GM12875 (cell line): ENCODE measurements at regions not wholly inside any gene's neighbourhood (a gene's known extent, or its start where the extent isn't known, plus 50 kb on each side); places are given as distances from the start of the nearest gene placed in this dataset.

ENCODE experiments used
- H3K4me3 ChIP-seq: one replicate; pipeline ENCODE4 v1.5.1; 2011; ENCODE audit warnings: low read depth, low read length, control low read depth
- TF ChIP-seq, protein P1 (sequence below): IDR thresholded peaks from 2 replicates; pipeline ENCODE4 v1.5.1; 2011; ENCODE audit warnings: low read depth, mild to moderate bottlenecking, control low read depth, inconsistent platforms, low read length, moderate library complexity, borderline replicate concordance; ENCODE audit not compliant: insufficient read depth

DNA sequence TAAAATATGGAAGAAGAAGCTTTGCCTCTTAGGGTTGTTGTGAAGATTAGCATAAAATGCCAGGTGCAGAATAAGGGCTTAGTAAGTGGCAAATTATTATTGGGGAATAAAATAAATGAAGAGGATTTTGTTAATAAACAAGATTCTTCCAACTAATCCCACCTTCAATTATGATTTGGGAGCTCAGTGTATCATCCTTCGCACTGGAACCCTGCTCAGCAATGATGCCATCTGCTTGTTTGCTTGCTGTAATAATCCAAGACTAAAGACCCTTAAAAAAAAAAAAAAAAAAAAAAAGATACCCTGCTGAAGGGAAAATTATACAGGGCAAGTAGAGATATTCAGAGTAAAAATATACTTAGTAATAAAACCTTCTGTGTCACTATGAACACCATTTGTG is 62.0 kb upstream of the RREB1 start:
- TF ChIP-seq, protein P1, sequence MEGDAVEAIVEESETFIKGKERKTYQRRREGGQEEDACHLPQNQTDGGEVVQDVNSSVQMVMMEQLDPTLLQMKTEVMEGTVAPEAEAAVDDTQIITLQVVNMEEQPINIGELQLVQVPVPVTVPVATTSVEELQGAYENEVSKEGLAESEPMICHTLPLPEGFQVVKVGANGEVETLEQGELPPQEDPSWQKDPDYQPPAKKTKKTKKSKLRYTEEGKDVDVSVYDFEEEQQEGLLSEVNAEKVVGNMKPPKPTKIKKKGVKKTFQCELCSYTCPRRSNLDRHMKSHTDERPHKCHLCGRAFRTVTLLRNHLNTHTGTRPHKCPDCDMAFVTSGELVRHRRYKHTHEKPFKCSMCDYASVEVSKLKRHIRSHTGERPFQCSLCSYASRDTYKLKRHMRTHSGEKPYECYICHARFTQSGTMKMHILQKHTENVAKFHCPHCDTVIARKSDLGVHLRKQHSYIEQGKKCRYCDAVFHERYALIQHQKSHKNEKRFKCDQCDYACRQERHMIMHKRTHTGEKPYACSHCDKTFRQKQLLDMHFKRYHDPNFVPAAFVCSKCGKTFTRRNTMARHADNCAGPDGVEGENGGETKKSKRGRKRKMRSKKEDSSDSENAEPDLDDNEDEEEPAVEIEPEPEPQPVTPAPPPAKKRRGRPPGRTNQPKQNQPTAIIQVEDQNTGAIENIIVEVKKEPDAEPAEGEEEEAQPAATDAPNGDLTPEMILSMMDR, result no peak

DNA sequence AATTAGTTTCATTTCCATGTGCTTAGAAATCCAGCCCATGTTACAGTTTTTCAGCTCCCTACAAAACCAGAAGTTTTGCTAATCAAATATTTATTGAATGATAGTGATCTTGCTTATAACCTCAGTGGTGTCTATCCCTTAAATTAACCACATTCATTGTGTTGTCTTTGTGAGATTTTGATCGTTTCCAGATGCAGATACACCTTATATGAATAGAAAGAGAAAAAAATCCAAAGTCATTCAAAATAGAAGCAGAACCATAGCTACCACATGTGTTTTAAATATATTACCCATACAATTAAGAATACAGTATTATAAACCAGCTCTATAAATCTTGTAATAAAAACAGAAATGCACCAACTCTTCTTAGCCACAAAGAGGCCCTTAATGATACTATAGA is 60.6 kb upstream of the RREB1 start:
- H3K4me3 ChIP-seq, result no peak overlapping the region
- TF ChIP-seq, protein P1, result no peak

More for the DNA sequence above, 62.0 kb upstream of the RREB1 start:
- no peak overlapping the region for H3K4me3 ChIP-seq

DNA sequence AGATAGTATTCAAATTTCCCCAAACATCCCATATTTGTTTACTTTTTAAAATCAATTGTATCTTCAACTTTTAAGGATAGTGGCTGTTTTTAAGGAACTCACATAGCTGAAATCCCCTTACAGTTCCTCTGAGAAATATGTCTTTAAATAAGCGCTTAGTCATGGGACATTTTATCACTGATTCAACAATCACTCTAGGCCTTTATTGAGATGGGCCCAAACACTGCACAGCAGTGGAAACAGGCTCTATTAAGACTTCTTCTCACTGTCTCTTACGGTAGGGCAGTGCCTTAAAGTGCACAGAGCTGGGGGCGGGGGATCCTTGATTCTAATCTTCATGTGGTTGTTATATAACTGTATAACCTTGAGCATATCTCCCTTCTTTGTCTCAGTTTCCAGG is 59.8 kb upstream of the RREB1 start:
- no peak overlapping the region for H3K4me3 ChIP-seq
- TF ChIP-seq, protein P1, result no peak

DNA sequence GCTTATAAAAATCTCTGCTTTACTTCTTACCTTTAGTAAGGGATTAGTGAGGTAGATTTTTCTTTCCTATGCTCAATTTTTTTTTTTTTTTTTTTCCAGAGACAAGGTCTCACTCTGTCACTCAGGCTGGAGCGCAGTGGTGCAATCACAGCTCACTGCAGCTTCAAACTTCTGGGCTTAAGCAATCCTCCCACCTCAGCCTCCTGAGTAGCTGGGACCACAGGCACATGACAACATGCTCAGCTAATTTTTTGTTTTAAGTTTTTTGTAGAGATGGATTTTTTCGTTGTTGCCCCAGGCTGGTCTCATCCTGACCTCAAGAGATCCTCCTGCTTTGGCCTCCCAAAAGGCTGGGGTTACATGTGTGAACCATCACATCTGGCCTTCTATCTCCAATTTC is 58.9 kb upstream of the RREB1 start:
- no peak overlapping the region for H3K4me3 ChIP-seq
- TF ChIP-seq, protein P1, result no peak

DNA sequence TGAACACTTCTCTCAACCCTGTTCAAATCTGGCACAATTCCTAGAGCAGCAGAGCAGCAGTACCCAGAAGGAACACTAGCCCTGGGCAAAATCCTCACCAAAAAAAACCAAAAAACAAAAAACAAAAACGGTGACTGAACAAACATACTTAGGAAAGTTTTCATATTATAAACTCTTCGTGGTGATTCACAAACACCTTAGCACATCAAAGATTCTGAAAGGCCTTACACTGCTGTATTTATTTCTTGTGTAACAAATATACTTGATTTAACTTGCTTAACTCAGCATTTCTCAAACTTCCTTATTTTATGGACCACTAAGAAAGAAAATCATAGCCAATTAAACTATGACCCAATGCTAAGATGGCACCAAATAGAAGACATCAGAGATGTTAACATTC is 57.8 kb upstream of the RREB1 start:
- H3K4me3 ChIP-seq, result no peak overlapping the region
- TF ChIP-seq, protein P1, result no peak

DNA sequence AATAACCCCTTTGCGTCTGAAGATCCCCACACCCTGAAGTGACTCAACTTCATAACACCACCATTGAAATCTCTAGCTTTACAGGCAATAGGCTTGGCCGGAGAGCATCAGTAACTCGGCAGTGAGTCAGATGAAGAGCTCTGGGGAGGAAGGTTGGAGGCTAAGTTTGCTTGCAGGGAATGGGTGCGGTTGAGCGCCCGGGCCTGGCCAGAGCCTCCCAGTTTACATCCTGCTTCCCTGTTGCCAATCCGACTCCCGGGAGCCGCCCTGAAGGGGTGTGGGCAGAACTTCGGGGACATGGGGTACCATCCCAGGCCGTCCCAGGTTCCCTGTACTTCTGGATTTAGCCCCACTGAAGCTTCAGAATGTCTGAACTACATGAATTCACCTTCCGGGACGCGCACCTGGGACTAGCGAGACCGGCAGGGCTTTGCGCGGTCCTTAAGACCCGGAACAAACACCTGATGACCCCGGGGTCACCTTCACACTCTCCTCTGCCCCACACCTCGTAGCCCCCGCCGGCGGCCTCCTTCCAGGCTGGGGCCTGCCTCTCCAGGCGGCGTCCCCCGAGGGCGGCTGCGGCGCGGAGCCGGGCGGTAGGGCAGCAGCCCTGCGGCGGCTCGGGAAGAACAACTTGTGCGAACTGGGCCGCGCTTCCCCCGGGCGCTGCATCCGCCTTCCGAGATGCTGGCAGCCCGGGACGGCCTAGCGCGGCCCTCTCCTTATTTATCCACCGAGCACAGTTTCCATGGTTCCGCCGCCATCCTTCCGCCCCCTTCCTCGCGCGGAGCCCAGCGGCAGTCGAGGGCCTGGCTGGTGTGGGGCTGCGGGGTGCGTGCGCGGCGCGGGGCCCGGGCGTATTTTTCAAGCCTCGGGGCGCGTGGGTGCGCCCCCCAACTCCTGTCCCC is 56.6 kb upstream of the RREB1 start:
- TF ChIP-seq, protein P1, result no peak

DNA sequence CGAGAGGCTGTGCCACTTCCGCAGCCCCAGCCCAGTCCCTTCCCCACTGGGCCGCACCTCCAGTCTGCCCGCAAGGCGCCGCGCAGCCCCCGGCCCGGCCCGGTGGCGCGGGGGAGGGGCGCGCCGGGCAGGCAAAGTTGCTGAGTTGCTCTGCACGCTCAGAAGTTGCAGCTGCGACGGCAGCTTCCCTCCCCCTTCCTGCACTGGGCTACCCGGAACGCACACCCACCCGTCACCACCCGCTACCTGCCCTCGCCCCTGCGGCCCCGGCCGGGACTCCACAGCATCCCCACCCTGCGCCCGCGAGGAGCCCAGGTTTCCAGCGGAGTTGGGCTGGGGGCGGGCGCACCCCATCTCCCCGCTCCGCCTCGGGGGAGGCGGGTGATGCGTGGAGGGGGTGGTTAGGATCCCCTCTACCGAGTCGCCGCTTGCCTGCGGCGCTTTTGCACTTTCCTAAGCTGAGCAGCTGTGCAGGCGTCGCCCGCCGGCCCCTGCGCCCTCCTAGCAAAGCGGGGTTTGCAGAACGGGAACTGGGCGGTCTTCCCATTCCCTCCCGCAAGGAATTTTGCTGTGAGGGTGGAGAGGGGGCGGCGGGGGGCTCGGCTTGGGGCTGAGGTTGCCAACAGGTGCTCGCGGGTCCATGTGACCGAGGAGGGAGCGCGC is 55.9 kb upstream of the RREB1 start:
- TF ChIP-seq, protein P1, result no peak
- peak overlapping the region; percentile 61 for H3K4me3 ChIP-seq

More for the DNA sequence above, 56.6 kb upstream of the RREB1 start:
- H3K4me3 ChIP-seq, result peak overlapping the region; percentile 61
